K562 (cell line): ENCODE measurements at regions not wholly inside any gene's neighbourhood (a gene's known extent, or its start where the extent isn't known, plus 50 kb on each side); places are given as distances from the start of the nearest gene placed in this dataset.

ENCODE experiments used
- ADNP ChIP-seq: fragments of 200-800 bp; sonication (Bioruptor generic); IDR thresholded peaks from 2 replicates; pipeline ENCODE4 v1.6.1; 2016; ENCODE audit warnings: missing genetic modification characterization, missing compliant biosample characterization
- EHMT2 ChIP-seq: fragments of 450-650 bp; IDR thresholded peaks from 2 replicates; pipeline ENCODE4 v1.6.1; 2018; ENCODE audit warnings: antibody characterized with exemption
- FOXK2 ChIP-seq, 2 experiments: fragments of 450-650 bp; IDR thresholded peaks in 1 of 2; conservative IDR thresholded peaks in 1 of 2; 2 replicates each; pipeline ENCODE4 v1.6.1; 2016; ENCODE audit warnings: low read depth in 2 of 2, mild to moderate bottlenecking in 1 of 2
- KLF13 ChIP-seq: fragments of 450-650 bp; IDR thresholded peaks from 2 replicates; pipeline ENCODE4 v1.6.1; 2016; ENCODE audit warnings: missing genetic modification characterization, low read depth, mild to moderate bottlenecking, missing compliant biosample characterization, moderate library complexity, borderline replicate concordance
- TAF9B ChIP-seq: fragments of 450-650 bp; IDR thresholded peaks from 2 replicates; pipeline ENCODE4 v1.6.1; 2018; ENCODE audit warnings: mild to moderate bottlenecking; ENCODE audit not compliant: partially characterized antibody
- ZNF224 ChIP-seq: sonication (generic); formaldehyde crosslinking; IDR thresholded peaks from 2 replicates; pipeline ENCODE4 v1.8.0; 2022; ENCODE audit warnings: mild to moderate bottlenecking, missing genetic modification reagents
- ZNF431 ChIP-seq: sonication (generic); formaldehyde crosslinking; IDR thresholded peaks from 2 replicates; pipeline ENCODE4 v1.8.0; 2022; ENCODE audit warnings: mild to moderate bottlenecking, missing genetic modification reagents
- TF ChIP-seq, protein P1 (sequence below): IDR thresholded peaks from 2 replicates; pipeline ENCODE4 v1.6.1; 2016; ENCODE audit warnings: missing genetic modification characterization, missing compliant biosample characterization
- TF ChIP-seq, protein P2 (sequence below): IDR thresholded peaks from 3 replicates; pipeline ENCODE4 v1.6.1; 2011; ENCODE audit warnings: borderline replicate concordance, mild to moderate bottlenecking, moderate library complexity; ENCODE audit not compliant: insufficient read length; ENCODE audit errors: extremely low read depth
- TF ChIP-seq, protein P3 (sequence below): sonication (generic); formaldehyde crosslinking; IDR thresholded peaks from 2 replicates; pipeline ENCODE4 v1.8.0; 2022; ENCODE audit warnings: mild to moderate bottlenecking, missing genetic modification reagents
- TF ChIP-seq, protein P4 (sequence below): fragments of 450-650 bp; formaldehyde crosslinking; IDR thresholded peaks from 2 replicates; pipeline ENCODE4 v1.4.0; 2022; ENCODE audit warnings: missing genetic modification characterization
- TF ChIP-seq, protein P5 (sequence below): fragments of 250-450 bp; sonication (Bioruptor Pico); IDR thresholded peaks from 2 replicates; pipeline ENCODE4 v1.4.0; 2020; ENCODE audit warnings: mild to moderate bottlenecking, moderate library complexity, borderline replicate concordance

DNA sequence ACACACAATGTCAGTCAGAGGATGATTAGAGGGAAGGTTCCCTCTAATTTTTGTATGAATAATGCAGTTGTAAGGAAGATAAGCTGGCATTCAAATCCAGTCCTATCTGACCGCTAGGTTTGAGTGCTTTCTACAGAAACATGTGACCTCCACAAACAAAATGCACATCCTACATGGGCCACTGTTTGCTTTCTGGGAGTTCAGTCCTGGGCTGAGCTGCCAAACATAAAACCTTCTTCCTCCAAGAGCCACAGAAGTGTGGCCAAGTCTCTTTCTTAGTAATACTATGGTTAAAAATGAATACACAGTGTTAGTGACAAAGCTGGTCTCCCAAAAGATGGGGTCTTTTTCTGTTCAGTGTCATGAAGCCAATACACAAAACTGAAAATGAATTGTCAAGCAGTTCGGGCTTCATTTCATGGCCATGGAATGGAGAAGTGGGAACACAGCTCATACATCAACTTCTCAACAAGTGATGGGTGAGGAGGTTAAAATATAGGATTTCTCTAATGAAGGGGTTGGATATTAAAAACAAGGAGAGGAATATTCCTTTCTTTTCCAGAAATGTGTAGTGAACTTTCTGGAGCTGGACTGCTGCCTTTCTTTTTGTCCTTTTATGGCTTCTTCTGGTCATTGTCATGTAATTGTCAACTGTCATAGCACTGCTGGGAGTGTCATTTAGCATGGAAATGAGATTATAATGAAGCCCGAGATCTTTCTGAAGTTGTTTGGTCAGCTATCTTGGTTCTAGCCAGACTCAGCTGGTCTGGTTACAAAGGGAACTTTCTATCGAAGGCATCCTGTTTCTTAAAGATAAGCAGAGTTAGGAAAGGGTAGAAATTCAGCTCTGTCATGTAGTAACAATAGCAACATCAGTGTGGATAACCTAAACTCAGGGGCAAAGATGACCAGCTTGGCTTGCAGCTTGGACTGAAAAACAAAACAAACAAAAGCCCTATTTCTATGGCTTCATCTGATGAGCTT lies 135.1 kb downstream of the CHD1L start (continued):
- TF ChIP-seq, protein P1, sequence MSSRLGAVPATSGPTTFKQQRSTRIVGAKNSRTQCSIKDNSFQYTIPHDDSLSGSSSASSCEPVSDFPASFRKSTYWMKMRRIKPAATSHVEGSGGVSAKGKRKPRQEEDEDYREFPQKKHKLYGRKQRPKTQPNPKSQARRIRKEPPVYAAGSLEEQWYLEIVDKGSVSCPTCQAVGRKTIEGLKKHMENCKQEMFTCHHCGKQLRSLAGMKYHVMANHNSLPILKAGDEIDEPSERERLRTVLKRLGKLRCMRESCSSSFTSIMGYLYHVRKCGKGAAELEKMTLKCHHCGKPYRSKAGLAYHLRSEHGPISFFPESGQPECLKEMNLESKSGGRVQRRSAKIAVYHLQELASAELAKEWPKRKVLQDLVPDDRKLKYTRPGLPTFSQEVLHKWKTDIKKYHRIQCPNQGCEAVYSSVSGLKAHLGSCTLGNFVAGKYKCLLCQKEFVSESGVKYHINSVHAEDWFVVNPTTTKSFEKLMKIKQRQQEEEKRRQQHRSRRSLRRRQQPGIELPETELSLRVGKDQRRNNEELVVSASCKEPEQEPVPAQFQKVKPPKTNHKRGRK (tag), result no peak
- TF ChIP-seq TAF9B (peak; percentile 73), ZNF431 (no peak), KLF13 (tag) (no peak), ZNF224 (no peak), FOXK2 (conservative IDR thresholded peaks at IDR 0.05 in 1 of 2, IDR thresholded peaks at IDR 0.05 in 1 of 2; ENCODE audit: low read depth in 2 of 2) (peak; percentile 79 to 82), EHMT2 (0 out of 2 replicates have a peak, but pooled peaks have one; percentile 8), ADNP (tag) (no peak)
- TF ChIP-seq, protein P2, sequence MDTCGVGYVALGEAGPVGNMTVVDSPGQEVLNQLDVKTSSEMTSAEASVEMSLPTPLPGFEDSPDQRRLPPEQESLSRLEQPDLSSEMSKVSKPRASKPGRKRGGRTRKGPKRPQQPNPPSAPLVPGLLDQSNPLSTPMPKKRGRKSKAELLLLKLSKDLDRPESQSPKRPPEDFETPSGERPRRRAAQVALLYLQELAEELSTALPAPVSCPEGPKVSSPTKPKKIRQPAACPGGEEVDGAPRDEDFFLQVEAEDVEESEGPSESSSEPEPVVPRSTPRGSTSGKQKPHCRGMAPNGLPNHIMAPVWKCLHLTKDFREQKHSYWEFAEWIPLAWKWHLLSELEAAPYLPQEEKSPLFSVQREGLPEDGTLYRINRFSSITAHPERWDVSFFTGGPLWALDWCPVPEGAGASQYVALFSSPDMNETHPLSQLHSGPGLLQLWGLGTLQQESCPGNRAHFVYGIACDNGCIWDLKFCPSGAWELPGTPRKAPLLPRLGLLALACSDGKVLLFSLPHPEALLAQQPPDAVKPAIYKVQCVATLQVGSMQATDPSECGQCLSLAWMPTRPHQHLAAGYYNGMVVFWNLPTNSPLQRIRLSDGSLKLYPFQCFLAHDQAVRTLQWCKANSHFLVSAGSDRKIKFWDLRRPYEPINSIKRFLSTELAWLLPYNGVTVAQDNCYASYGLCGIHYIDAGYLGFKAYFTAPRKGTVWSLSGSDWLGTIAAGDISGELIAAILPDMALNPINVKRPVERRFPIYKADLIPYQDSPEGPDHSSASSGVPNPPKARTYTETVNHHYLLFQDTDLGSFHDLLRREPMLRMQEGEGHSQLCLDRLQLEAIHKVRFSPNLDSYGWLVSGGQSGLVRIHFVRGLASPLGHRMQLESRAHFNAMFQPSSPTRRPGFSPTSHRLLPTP, result no peak
- TF ChIP-seq, protein P3, sequence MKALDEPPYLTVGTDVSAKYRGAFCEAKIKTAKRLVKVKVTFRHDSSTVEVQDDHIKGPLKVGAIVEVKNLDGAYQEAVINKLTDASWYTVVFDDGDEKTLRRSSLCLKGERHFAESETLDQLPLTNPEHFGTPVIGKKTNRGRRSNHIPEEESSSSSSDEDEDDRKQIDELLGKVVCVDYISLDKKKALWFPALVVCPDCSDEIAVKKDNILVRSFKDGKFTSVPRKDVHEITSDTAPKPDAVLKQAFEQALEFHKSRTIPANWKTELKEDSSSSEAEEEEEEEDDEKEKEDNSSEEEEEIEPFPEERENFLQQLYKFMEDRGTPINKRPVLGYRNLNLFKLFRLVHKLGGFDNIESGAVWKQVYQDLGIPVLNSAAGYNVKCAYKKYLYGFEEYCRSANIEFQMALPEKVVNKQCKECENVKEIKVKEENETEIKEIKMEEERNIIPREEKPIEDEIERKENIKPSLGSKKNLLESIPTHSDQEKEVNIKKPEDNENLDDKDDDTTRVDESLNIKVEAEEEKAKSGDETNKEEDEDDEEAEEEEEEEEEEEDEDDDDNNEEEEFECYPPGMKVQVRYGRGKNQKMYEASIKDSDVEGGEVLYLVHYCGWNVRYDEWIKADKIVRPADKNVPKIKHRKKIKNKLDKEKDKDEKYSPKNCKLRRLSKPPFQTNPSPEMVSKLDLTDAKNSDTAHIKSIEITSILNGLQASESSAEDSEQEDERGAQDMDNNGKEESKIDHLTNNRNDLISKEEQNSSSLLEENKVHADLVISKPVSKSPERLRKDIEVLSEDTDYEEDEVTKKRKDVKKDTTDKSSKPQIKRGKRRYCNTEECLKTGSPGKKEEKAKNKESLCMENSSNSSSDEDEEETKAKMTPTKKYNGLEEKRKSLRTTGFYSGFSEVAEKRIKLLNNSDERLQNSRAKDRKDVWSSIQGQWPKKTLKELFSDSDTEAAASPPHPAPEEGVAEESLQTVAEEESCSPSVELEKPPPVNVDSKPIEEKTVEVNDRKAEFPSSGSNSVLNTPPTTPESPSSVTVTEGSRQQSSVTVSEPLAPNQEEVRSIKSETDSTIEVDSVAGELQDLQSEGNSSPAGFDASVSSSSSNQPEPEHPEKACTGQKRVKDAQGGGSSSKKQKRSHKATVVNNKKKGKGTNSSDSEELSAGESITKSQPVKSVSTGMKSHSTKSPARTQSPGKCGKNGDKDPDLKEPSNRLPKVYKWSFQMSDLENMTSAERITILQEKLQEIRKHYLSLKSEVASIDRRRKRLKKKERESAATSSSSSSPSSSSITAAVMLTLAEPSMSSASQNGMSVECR (CRISPR knock-in tag), result no peak
- TF ChIP-seq, protein P4, sequence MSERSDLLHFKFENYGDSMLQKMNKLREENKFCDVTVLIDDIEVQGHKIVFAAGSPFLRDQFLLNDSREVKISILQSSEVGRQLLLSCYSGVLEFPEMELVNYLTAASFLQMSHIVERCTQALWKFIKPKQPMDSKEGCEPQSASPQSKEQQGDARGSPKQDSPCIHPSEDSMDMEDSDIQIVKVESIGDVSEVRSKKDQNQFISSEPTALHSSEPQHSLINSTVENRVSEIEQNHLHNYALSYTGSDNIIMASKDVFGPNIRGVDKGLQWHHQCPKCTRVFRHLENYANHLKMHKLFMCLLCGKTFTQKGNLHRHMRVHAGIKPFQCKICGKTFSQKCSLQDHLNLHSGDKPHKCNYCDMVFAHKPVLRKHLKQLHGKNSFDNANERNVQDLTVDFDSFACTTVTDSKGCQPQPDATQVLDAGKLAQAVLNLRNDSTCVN, result no peak
- TF ChIP-seq, protein P5, sequence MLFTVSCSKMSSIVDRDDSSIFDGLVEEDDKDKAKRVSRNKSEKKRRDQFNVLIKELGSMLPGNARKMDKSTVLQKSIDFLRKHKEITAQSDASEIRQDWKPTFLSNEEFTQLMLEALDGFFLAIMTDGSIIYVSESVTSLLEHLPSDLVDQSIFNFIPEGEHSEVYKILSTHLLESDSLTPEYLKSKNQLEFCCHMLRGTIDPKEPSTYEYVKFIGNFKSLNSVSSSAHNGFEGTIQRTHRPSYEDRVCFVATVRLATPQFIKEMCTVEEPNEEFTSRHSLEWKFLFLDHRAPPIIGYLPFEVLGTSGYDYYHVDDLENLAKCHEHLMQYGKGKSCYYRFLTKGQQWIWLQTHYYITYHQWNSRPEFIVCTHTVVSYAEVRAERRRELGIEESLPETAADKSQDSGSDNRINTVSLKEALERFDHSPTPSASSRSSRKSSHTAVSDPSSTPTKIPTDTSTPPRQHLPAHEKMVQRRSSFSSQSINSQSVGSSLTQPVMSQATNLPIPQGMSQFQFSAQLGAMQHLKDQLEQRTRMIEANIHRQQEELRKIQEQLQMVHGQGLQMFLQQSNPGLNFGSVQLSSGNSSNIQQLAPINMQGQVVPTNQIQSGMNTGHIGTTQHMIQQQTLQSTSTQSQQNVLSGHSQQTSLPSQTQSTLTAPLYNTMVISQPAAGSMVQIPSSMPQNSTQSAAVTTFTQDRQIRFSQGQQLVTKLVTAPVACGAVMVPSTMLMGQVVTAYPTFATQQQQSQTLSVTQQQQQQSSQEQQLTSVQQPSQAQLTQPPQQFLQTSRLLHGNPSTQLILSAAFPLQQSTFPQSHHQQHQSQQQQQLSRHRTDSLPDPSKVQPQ (CRISPR knock-in tag), result no peak
